Activated naive CD8-positive, alpha-beta T cell treated with anti-CD3 and anti-CD28 coated beads, Interleukin-2, amount 50 U/mL, for 24 hours (primary cell): ENCODE measurements at regions not wholly inside any gene's neighbourhood (a gene's known extent, or its start where the extent isn't known, plus 50 kb on each side); places are given as distances from the start of the nearest gene placed in this dataset.
"Not testable (repeated sequence)": the region's sequence is repeated elsewhere in the genome, so short reads cannot be mapped to it uniquely, and the experiment has no call there.

Source experiments
- ATAC-seq: fragments of 150-1000 bp; cut with Tn5 transposase; one replicate; pipeline ENCODE4 v1.10.0; 2021
- DNase-seq: peaks from one replicate; pipeline ENCODE4 v3.0.0; 2021
- H3K27ac Mint-ChIP-seq: one replicate; pipeline ENCODE4 v1.8.0; 2021; ENCODE audit warnings: mild to moderate bottlenecking, mixed read lengths
- H3K27me3 Mint-ChIP-seq: one replicate; pipeline ENCODE4 v1.8.0; 2021; ENCODE audit warnings: mixed read lengths
- H3K36me3 Mint-ChIP-seq: one replicate; pipeline ENCODE4 v1.8.0; 2021; ENCODE audit warnings: low read depth, mixed read lengths
- H3K4me1 Mint-ChIP-seq: one replicate; pipeline ENCODE4 v1.8.0; 2021; ENCODE audit warnings: mixed read lengths
- H3K4me3 Mint-ChIP-seq: one replicate; pipeline ENCODE4 v1.8.0; 2021; ENCODE audit warnings: mild to moderate bottlenecking, moderate library complexity, mixed read lengths
- H3K9me3 Mint-ChIP-seq: one replicate; pipeline ENCODE4 v1.8.0; 2021; ENCODE audit warnings: mixed read lengths

DNA sequence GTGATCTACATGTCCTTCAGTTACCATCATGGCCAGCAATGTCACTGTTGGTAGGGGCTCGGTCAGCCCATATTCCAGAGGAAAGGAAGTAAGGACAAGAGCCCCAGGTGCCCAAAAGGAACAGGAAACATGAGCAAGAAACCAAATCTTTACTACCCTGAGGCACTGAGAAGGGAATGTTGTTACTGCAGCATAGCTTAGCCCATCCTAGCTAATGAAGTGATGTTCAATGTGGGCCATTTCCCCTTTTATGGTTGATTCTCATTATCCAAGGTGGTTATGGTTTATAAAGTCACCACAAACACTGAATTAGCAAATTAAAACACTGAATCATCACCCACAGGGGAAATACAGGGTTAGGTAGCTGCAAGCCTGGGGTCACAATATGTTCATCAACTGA is 88.4 kb upstream of the C10orf90 start:
- Mint-ChIP-seq H3K9me3 (peaks cover 19% of the 10 kb centered on the region), H3K36me3 (no peaks in the 10 kb centered on the region), H3K27me3 (peaks cover 2% of the 10 kb centered on the region), H3K4me1 (no peaks in the 10 kb centered on the region), H3K4me3 (no peak overlapping the region), H3K27ac (no peak overlapping the region)
- ATAC-seq (no peak), DNase-seq (no peak)

DNA sequence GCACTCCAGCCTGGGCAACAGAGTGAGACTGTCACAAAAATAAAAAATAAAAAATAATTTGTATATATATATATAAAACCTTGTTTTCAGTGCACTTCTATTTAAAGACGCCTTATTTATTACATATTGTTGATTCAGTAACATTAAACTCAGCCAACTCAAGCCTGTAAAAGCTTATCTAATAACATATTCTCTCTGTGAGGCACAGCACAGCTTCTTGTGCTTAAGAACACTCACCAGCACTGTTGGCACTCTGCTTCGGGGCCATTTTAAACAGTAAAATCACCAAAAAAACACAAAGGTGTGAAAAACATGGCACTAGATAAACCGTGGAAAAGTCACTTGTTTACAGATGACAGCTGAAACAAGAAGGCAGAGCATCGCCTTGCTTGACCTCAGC is 89.0 kb upstream of the C10orf90 start:
- ATAC-seq (no peak), DNase-seq (no peak)
- H3K27ac Mint-ChIP-seq = no peak overlapping the region
- no peak overlapping the region for H3K4me3 Mint-ChIP-seq
- no peaks in the 10 kb centered on the region for H3K36me3 Mint-ChIP-seq
- H3K4me1 Mint-ChIP-seq = no peaks in the 10 kb centered on the region
- H3K9me3 Mint-ChIP-seq = peaks cover 18% of the 10 kb centered on the region
- H3K27me3 Mint-ChIP-seq = peaks cover 2% of the 10 kb centered on the region

DNA sequence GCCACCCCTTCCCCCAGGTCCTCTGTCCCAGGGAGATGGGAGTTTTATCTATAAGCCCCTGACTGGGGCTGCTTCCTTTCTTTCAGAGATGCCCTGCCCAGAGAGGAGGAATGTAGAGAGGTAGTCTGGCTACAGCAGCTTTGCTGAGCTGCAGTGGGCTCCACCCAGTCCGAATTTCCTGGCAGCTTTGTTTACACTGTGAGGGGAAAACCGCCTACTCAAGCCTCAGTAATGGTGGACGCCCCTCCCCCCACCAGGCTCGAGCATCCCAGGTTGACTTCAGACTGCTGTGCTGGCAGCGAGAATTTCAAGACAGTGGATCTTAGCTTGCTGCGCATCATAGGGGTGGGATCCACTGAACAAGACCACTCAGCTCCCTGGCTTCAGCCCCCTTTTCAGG is 96.2 kb upstream of the C10orf90 start:
- peaks cover 26% of the 10 kb centered on the region for H3K9me3 Mint-ChIP-seq
- H3K4me1 Mint-ChIP-seq, H3K4me3 Mint-ChIP-seq, DNase-seq, H3K27me3 Mint-ChIP-seq, ATAC-seq, H3K27ac Mint-ChIP-seq, H3K36me3 Mint-ChIP-seq: not testable (repeated sequence)

DNA sequence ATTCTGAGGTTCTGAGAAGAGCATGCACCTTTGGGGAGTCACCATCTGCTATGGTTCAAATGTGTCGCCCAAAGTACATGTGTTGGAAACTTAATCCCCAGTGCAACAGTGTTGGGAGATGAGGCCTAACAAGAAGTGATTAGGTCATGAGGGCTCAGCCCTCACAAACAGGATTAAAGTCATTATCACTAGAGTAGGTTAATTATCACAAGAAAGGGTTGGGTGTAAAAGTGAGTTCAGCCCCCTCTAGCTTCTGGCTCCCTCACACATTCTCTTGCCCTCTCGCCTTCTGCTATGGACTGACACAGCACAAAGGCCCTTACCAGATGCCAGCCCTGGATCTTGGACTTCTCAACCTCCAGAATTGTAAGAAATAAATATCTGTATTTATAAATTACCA is 100.3 kb upstream of the C10orf90 start:
- H3K36me3 Mint-ChIP-seq = no peaks in the 10 kb centered on the region
- H3K9me3 Mint-ChIP-seq = peaks cover 8% of the 10 kb centered on the region
- no peak overlapping the region for H3K4me3 Mint-ChIP-seq
- no peaks in the 10 kb centered on the region for H3K4me1 Mint-ChIP-seq
- no peak overlapping the region for H3K27ac Mint-ChIP-seq
- no peak for DNase-seq
- H3K27me3 Mint-ChIP-seq = peaks cover 2% of the 10 kb centered on the region
- no peak for ATAC-seq

DNA sequence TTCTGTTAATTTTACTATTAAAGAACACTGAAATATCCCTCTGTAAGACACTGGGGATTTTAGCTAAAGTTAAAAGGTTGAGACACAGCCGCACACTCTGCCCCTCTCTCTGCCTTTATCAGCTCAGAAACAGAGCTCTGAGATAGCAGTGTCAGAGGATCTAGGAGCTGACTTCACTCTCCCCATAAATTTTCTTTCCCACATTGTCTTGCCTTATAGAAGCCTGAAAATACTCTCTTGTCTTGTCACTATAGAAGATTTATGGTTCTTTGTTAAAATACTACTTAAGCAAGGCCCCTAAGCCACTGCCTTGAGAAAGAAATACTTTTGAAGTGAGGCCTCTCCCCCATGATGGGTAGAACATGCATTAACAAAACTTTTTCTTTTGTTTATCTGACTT is 105.7 kb upstream of the C10orf90 start:
- H3K4me1 Mint-ChIP-seq = no peaks in the 10 kb centered on the region
- no peaks in the 10 kb centered on the region for H3K36me3 Mint-ChIP-seq
- no peaks in the 10 kb centered on the region for H3K9me3 Mint-ChIP-seq
- DNase-seq (no peak), ATAC-seq (no peak)
- no peak overlapping the region for H3K27ac Mint-ChIP-seq
- H3K4me3 Mint-ChIP-seq = no peak overlapping the region
- H3K27me3 Mint-ChIP-seq = no peaks in the 10 kb centered on the region

DNA sequence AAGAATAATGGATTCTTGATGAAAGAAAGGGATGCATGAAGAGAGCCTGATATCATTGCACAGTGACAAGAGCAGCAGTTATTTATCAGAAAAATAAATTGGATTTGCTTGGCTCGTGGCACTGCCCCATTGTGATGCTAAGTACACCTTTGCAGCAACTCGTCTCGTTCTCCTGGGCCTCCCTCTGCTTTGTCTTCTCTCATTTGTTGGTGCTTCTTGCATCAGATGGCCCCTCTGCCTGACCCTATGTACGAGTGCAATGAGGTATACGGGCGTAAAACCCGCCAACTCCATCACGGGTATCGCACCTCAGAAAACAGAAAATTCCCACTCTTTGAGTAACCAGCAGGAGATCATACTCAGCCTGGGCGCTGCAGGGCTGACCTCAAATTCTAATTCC is 107.2 kb upstream of the C10orf90 start:
- no peak overlapping the region for H3K4me3 Mint-ChIP-seq
- H3K9me3 Mint-ChIP-seq = no peaks in the 10 kb centered on the region
- DNase-seq (no peak), ATAC-seq (no peak)
- no peaks in the 10 kb centered on the region for H3K36me3 Mint-ChIP-seq
- H3K4me1 Mint-ChIP-seq = no peaks in the 10 kb centered on the region
- no peaks in the 10 kb centered on the region for H3K27me3 Mint-ChIP-seq
- no peak overlapping the region for H3K27ac Mint-ChIP-seq

DNA sequence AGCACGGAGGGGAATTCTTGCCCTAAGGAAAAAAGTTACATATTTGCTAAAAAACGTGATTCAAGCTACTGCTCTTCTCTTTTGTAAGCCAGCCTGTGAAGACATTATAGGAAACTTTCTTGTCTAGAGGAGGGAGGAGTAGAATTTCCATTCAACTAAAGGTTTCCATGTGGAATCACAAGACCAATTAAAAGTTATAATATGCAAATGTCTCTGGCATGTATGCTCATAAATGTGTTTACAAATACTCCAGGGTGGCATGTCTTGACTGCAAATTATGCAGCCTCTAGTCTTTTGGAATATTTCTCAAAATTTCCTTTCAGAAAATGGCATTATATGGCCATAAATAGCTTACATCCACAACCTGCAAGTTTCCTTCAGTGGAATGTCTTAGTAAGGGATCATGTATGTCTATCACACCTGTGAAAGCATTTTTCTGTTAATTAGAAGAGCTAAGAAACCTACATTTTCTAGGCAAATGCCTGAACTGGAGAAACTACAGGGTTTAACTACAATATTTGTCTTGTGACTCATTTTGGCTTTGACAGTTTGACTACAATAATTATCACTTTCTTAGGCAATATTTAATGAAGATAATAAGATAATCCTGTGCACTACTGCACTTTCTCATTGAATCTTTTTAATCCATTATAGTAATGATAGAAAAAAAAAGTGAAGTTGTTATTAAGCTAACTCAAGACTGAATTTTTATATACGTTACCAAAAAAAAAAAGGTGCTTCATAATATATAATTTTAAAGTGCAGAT is 111.1 kb upstream of the C10orf90 start:
- Mint-ChIP-seq H3K27ac (no peak overlapping the region), H3K4me1 (no peaks in the 10 kb centered on the region), H3K36me3 (no peaks in the 10 kb centered on the region), H3K4me3 (no peak overlapping the region), H3K9me3 (no peaks in the 10 kb centered on the region), H3K27me3 (no peaks in the 10 kb centered on the region)
- ATAC-seq (no peak), DNase-seq (no peak)

DNA sequence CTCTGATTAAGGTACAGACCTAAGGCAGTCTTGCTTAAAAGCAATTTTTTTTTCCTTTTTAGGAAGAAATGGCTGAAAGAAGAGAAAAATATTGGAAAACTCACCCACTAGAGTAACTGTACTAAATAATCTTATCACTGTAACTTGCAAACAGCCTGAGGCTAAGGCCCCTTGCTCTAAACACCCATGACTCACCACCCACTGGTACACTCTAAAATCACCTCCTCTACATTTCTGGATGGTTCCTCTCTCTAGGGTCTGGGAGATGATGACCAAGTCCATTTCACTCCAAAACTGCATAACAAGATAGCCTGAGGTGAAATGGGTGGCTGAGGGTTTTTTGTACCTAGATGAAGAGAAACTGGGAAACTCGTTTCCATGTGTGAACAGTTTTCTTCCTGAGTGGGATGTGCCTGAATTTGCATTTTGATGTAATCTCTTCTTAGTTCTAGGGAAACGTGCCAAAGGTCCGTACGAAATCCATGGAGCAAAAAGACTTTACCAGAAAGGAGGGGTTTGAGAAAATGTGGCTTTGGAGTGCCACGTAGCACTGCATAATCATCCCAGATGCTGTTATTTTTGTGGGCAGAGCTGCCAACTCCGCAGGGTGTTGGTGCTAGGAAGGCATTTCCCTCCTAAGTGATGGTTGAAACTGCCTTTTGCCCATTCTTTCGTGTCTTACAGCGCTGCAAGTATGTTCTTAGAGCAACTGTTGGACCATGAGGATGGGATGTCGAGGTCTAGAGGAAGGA is 113.5 kb upstream of the C10orf90 start:
- no peak for ATAC-seq
- no peaks in the 10 kb centered on the region for H3K9me3 Mint-ChIP-seq
- no peaks in the 10 kb centered on the region for H3K36me3 Mint-ChIP-seq
- DNase-seq = no peak
- H3K27ac Mint-ChIP-seq = no peak overlapping the region
- H3K27me3 Mint-ChIP-seq = no peaks in the 10 kb centered on the region
- H3K4me1 Mint-ChIP-seq = no peaks in the 10 kb centered on the region
- no peak overlapping the region for H3K4me3 Mint-ChIP-seq

DNA sequence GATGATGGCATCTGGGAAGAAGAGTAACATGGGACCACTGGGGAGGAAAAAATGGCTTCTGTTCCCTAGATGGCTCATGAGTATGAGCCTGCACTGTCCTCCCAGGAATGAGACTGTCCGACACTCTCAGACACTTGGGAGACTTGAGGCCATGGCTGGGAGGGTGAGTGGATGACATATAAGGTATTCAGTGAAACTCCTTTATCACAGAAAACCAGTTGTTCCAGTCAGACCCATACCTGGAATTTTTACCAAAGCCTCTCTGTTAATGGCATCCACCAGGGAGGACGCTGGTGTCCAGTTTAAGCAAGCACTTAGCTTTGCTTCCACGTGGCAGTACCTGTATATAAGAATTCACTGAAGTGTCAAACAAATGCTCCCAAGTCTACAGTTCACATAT is 116.7 kb upstream of the C10orf90 start:
- no peaks in the 10 kb centered on the region for H3K36me3 Mint-ChIP-seq
- no peaks in the 10 kb centered on the region for H3K4me1 Mint-ChIP-seq
- no peak overlapping the region for H3K4me3 Mint-ChIP-seq
- H3K9me3 Mint-ChIP-seq = peaks cover under 1% of the 10 kb centered on the region
- ATAC-seq (no peak), DNase-seq (no peak)
- no peak overlapping the region for H3K27ac Mint-ChIP-seq
- H3K27me3 Mint-ChIP-seq = peaks cover 3% of the 10 kb centered on the region

DNA sequence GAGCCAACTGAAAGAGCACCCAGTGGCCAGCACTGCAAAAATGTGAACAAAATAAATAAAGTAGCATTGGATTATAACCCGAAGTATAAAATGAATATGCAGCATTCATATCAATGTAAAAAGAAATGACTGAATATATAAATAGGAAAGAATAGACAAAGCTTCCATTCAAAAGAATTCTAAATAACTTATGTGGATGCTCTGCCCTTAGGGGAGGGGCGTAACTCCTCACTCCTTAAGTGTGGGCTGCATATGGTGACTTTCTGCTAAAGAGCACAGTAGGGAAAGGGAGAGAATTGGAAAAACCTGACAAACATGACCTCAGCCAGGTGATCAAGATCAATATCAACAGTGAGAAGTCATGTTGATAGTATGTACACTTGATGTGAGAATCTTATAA is 109.9 kb upstream of the DOCK1 start:
- Mint-ChIP-seq H3K4me1 (no peaks in the 10 kb centered on the region), H3K4me3 (no peak overlapping the region), H3K9me3 (peaks cover 22% of the 10 kb centered on the region), H3K27me3 (no peaks in the 10 kb centered on the region), H3K27ac (no peak overlapping the region), H3K36me3 (no peaks in the 10 kb centered on the region)
- ATAC-seq (no peak), DNase-seq (no peak)

DNA sequence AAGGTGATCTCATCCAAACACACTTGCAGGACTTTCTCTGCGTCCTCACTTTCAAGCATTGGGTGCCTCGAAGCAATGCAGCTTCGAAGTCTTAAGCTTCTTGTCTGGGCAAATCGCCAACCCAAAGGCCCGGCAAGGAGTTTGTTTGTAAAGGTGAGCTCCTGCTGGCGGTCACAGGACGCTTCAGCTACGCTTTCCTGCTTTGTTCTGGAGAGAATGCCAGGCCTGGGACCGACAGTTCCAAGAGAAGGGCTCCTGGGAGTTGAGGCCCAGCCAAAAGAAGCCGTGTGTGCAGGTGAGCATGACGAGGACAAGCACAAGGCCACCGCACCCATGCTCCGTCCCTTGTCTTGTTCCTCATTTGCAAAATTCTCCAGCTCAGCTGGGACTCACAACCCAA is 106.6 kb upstream of the DOCK1 start:
- H3K4me1 Mint-ChIP-seq = no peaks in the 10 kb centered on the region
- H3K27ac Mint-ChIP-seq = no peak overlapping the region
- H3K9me3 Mint-ChIP-seq = peaks cover 10% of the 10 kb centered on the region
- no peak for DNase-seq
- no peak overlapping the region for H3K4me3 Mint-ChIP-seq
- ATAC-seq = no peak
- H3K36me3 Mint-ChIP-seq = no peaks in the 10 kb centered on the region
- no peaks in the 10 kb centered on the region for H3K27me3 Mint-ChIP-seq

DNA sequence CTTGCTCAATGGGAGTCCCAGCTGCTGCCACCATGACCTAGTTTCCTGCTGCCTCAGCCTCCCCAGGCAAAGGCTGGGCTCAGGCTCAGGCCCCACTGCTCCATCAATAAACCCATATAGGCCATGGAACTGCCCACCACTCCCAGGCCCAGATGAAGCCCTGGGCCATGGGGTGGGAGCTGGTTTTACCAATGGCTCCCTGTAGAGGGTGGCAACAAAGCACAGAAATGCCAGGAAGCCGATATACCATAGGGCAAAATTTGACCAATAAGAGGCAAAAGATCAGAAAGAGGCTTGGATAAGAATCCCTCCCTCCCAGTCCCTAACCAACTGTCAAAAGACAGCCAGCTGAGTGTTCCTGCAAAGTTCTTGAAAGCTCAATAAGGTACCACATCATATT is 101.8 kb upstream of the DOCK1 start:
- no peaks in the 10 kb centered on the region for H3K9me3 Mint-ChIP-seq

DNA sequence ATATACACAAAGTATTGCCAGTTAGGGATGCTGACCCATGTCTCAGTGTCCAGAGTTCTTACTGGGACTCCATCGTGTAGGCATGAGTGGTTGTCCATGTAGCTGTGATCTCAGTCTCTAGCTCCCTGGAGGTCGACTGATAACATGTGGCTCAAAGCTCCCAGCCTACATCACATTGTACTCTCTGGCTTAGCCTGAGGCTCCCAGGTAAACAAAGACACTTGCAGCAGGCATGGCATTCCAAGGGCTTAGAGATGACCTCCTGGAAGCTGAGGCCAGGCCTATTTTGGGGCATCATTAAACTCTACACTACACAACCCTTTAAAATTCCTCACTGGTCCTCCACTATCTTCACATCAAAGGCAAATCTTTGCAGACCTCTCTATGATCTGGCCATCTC is 100.8 kb upstream of the DOCK1 start:
- Mint-ChIP-seq H3K27me3 (no peaks in the 10 kb centered on the region), H3K36me3 (no peaks in the 10 kb centered on the region), H3K9me3 (no peaks in the 10 kb centered on the region), H3K4me3 (no peak overlapping the region), H3K4me1 (no peaks in the 10 kb centered on the region), H3K27ac (no peak overlapping the region)
- DNase-seq (no peak), ATAC-seq (no peak)

More for the DNA sequence above, 101.8 kb upstream of the DOCK1 start:
- Mint-ChIP-seq H3K4me1 (no peaks in the 10 kb centered on the region), H3K27ac (no peak overlapping the region), H3K27me3 (no peaks in the 10 kb centered on the region), H3K4me3 (no peak overlapping the region), H3K36me3 (no peaks in the 10 kb centered on the region)
- DNase-seq (no peak), ATAC-seq (no peak)

DNA sequence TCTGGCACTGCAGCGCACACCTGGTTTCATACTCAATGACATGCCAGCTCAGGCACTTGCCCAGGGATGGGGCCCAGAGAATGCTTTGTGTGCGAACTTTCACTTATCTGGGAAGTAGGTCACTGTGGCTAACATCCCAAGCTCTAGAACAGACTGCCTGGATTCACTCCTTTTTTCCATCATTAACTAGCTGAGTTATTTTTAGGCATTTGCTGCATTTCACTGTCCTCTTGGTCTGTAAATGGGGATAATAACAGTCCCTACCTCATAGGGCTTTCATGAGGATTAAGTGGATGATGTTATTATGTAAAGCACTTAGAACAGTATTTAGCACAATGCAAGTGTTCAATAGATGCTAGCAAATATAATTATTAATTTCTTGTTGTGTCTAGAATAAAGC is 98.7 kb upstream of the DOCK1 start:
- Mint-ChIP-seq H3K4me3 (no peak overlapping the region), H3K27ac (no peak overlapping the region), H3K9me3 (peaks cover 13% of the 10 kb centered on the region), H3K36me3 (no peaks in the 10 kb centered on the region), H3K27me3 (no peaks in the 10 kb centered on the region), H3K4me1 (no peaks in the 10 kb centered on the region)
- ATAC-seq (no peak), DNase-seq (no peak)

DNA sequence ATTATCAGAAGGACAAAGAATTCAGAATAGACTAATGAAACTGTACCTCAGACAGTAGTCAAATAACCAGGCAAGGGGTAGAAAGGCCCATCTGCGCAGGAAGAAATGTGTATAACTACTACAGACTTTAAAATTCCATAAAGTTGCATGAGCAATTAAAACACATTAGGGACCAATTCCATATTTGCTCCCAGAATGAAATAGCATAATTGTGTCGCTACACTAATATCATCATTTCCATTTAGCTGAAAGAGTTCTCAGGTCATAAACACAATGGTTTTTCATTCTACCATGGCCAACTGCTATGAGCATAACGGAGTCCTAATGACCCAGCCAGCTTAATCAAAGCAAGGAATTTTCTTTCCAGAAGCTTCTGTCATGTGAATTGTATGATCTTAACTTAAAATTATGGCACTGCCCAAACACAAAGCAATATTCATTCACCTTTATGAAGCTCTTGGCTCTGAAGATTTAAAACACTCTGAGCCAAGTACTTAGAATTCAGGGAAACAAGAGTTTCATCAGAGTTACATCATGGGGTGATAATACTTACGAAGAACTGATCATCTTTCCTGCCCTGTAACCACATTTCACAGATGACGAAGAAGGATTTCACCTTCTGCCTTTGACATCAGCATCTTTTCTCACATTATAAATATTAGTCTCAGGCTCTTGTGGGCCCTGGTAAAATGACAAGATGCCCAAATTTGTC is 98.1 kb upstream of the DOCK1 start:
- no peak for DNase-seq
- ATAC-seq = no peak
- Mint-ChIP-seq H3K9me3 (peaks cover 14% of the 10 kb centered on the region), H3K27ac (no peak overlapping the region), H3K4me1 (no peaks in the 10 kb centered on the region), H3K36me3 (no peaks in the 10 kb centered on the region), H3K27me3 (no peaks in the 10 kb centered on the region), H3K4me3 (no peak overlapping the region)
